GM06990 (cell line): ENCODE measurements at regions not wholly inside any gene's neighbourhood (a gene's known extent, or its start where the extent isn't known, plus 50 kb on each side); places are given as distances from the start of the nearest gene placed in this dataset.

Source experiments
- DNase-seq: peaks from one replicate; pipeline ENCODE4 v3.0.0-alpha.2; 2011; ENCODE audit not compliant: insufficient read length; ENCODE audit errors: extremely low read depth
- H3K27me3 ChIP-seq: replicated peaks from 2 replicates; pipeline ENCODE4 v1.6.0; 2011; ENCODE audit warnings: low read length; ENCODE audit not compliant: control insufficient read depth, insufficient read depth
- H3K36me3 ChIP-seq: 2 replicates; pipeline ENCODE4 v1.5.1; 2011; ENCODE audit warnings: low read length; ENCODE audit not compliant: control insufficient read depth, insufficient read depth
- H3K4me3 ChIP-seq: replicated peaks from 2 replicates; pipeline ENCODE4 v1.5.1; 2011; ENCODE audit warnings: low read depth, mild to moderate bottlenecking, control low read depth, low read length
- TF ChIP-seq, protein P1 (sequence below): IDR thresholded peaks from 2 replicates; pipeline ENCODE4 v1.5.1; 2011; ENCODE audit warnings: low read length, control low read depth, mild to moderate bottlenecking, inconsistent platforms; ENCODE audit not compliant: insufficient read depth, poor library complexity, severe bottlenecking

DNA sequence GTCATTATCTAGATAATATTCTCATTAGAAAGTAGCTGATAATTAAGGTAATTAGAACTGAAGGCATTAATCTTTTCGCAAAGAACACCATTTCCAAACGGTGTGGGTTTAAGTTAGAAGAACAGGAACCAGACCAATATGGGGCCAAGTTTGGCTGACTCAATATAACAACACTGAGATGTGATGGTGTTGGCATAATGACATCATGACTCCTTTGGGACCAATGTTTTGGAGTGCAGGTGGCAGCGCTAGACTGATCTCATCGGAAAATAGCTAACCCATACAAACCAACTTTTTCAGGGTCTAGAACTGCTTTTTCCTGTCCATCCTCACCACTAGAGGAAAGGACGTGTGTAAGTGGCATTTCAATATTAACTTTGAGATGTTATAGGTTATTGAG is 1171.7 kb upstream of the ZEB2 start:
- TF ChIP-seq, protein P1, sequence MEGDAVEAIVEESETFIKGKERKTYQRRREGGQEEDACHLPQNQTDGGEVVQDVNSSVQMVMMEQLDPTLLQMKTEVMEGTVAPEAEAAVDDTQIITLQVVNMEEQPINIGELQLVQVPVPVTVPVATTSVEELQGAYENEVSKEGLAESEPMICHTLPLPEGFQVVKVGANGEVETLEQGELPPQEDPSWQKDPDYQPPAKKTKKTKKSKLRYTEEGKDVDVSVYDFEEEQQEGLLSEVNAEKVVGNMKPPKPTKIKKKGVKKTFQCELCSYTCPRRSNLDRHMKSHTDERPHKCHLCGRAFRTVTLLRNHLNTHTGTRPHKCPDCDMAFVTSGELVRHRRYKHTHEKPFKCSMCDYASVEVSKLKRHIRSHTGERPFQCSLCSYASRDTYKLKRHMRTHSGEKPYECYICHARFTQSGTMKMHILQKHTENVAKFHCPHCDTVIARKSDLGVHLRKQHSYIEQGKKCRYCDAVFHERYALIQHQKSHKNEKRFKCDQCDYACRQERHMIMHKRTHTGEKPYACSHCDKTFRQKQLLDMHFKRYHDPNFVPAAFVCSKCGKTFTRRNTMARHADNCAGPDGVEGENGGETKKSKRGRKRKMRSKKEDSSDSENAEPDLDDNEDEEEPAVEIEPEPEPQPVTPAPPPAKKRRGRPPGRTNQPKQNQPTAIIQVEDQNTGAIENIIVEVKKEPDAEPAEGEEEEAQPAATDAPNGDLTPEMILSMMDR: no peak
- Histone ChIP-seq H3K4me3 (no peak overlapping the region), H3K36me3 (no peaks in the 10 kb centered on the region), H3K27me3 (no peaks in the 10 kb centered on the region)
- no peak for DNase-seq

DNA sequence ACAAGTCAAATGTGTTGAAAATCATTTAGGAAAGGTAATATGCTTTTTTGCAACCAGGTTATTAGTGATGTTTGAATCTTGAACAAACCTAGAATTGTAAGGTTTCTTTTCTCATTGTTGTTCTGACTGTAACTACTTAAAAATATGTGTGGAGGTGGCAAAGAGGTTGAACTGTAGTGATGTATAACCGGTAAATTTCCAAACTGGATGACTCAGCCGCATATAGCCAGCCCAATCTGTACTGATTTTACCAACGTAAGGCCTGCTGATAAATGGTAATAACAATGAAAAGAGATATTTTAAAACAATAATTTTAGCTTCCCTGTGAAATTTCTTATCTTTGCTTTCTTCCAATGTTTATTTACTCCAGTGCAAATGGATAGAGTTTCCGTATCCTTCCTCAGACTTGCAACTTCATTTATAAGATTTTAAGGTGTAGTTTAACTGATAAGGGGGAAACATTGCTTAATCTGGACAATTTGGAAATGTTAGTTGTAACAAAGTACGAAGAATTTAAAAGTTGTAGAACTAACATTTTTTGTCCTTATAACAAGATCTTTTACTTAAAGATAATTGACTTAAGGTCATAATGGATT is 1170.4 kb upstream of the ZEB2 start:
- TF ChIP-seq, protein P1: no peak
- Histone ChIP-seq H3K27me3 (no peaks in the 10 kb centered on the region), H3K36me3 (no peaks in the 10 kb centered on the region), H3K4me3 (no peak overlapping the region)
- DNase-seq: no peak

DNA sequence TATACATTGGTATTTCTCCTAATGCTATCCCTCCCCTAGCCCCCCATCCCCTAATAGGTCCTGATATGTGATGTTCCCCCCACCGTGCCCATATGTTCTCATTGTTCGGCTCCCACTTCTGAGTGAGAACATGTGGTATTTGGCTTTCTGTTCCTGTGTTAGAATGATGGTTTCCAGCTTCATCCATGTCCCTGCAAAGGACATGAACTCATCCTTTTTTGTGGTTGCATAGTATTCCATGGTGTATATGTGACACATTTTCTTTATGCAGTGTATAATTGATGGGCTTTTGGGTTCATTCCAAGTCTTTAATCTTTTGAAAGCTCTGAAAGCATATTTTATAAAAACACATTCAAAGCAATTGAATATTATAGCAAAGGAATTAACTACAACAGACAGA is 1169.4 kb upstream of the ZEB2 start:
- DNase-seq: no peak
- Histone ChIP-seq H3K4me3 (no peak overlapping the region), H3K27me3 (no peaks in the 10 kb centered on the region), H3K36me3 (no peaks in the 10 kb centered on the region)
- TF ChIP-seq, protein P1: no peak

DNA sequence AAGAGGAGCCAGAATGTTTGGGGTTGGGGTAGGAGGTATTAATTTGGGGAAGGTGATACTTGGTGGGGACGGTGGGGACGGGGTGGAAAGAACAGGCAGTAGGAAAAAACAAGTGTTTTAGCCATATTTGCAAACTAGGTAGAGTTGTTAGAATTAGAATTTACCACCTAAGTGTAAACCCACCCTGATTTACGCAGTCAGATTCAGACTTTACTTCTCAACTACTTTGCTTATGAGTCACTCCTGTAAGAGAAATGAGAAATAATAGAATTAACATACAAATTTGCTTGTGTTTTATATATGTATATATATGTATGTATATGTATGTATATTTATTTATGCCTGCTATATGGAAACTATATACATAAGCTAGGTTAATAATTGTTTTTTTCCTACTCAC is 1168.2 kb upstream of the ZEB2 start:
- Histone ChIP-seq H3K4me3 (no peak overlapping the region), H3K36me3 (no peaks in the 10 kb centered on the region), H3K27me3 (no peaks in the 10 kb centered on the region)
- DNase-seq: no peak
- TF ChIP-seq, protein P1: no peak

DNA sequence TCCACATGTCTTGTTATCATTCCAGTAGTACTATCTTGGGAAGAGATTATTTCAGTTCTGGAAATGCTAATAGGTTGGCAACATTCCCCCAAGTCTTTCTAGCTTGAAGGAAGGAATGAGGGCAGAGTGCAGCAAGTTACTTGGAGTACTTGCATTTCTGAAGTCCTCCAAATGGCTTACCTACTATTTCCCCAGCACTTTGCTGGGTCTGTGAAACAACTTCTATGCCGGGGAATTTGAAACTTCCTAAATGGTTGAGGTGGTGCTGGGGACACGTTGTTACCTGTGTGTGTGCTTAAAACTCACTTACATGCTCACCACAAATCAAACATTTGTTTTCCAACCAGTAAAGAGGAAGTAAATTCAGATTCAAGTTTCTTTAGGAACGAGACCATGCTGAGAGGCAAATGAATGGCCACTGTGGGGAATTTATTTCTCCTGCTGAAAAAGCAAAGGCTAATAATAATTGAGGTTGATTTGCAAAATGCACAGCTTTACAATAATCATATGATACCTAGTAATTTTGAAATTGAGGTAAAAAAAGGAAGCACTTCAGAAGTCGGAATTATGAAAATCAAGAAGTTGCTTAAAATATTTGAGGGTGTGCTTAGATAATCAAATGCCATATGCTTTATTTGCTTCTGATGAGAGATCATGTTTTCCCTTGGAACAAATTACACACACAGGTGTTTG is 1167.7 kb upstream of the ZEB2 start:
- Histone ChIP-seq H3K36me3 (no peaks in the 10 kb centered on the region), H3K4me3 (no peak overlapping the region), H3K27me3 (no peaks in the 10 kb centered on the region)
- TF ChIP-seq, protein P1: no peak
- no peak for DNase-seq
